HG03103 (cell line): ENCODE measurements at regions not wholly inside any gene's neighbourhood (a gene's known extent, or its start where the extent isn't known, plus 50 kb on each side); places are given as distances from the start of the nearest gene placed in this dataset.
"Not testable (repeated sequence)": the region's sequence is repeated elsewhere in the genome, so short reads cannot be mapped to it uniquely, and the experiment has no call there.

ENCODE experiments used
- ATAC-seq: cut with Tn5 transposase; IDR thresholded peaks from one replicate; pipeline ENCODE4 v1.9.1; 2021; ENCODE audit warnings: low read depth; ENCODE audit not compliant: unreplicated experiment

- ATAC-seq, result no peak
Observed at GRCh38 chr21:35512346-35512745, 463.2 kb upstream of the RUNX1 start.

GRCh38 chr21:35511696-35512162 is 462.6 kb upstream of the RUNX1 start:
- ATAC-seq, result no peak

- ATAC-seq, result no peak
Observed at GRCh38 chr21:35510957-35511695, 462.0 kb upstream of the RUNX1 start.

- ATAC-seq, result no peak
Observed at GRCh38 chr21:35510294-35510693, 461.2 kb upstream of the RUNX1 start.

GRCh38 chr21:35509001-35509704 is 460.1 kb upstream of the RUNX1 start:
- ATAC-seq, result no peak

- ATAC-seq, result no peak
Observed at GRCh38 chr21:35508139-35508888, 459.2 kb upstream of the RUNX1 start.

- ATAC-seq, result no peak
Observed at GRCh38 chr21:35507181-35507759, 458.2 kb upstream of the RUNX1 start.

GRCh38 chr21:35506771-35507170 is 457.7 kb upstream of the RUNX1 start:
- no peak for ATAC-seq

- ATAC-seq, result no peak
Observed at GRCh38 chr21:35506352-35506751, 457.2 kb upstream of the RUNX1 start.

GRCh38 chr21:35504951-35505466 is 455.9 kb upstream of the RUNX1 start:
- ATAC-seq, result no peak

- no peak for ATAC-seq
Observed at GRCh38 chr21:35504277-35504676, 455.2 kb upstream of the RUNX1 start.

- ATAC-seq, result no peak
Observed at GRCh38 chr21:35503671-35504070, 454.6 kb upstream of the RUNX1 start.

- ATAC-seq, result no peak
Observed at GRCh38 chr21:35502821-35503220, 453.7 kb upstream of the RUNX1 start.

GRCh38 chr21:35497522-35497921 is 448.4 kb upstream of the RUNX1 start:
- ATAC-seq, result not testable (repeated sequence)

GRCh38 chr21:35491920-35492678 is 443.0 kb upstream of the RUNX1 start:
- ATAC-seq, result no peak

- no peak for ATAC-seq
Observed at GRCh38 chr21:35491114-35491513, 442.0 kb upstream of the RUNX1 start.

- no peak for ATAC-seq
Observed at GRCh38 chr21:35489389-35489980, 440.4 kb upstream of the RUNX1 start.

GRCh38 chr21:35488946-35489345 is 439.8 kb upstream of the RUNX1 start:
- ATAC-seq, result no peak

GRCh38 chr21:35485364-35485763 is 436.3 kb upstream of the RUNX1 start:
- no peak for ATAC-seq

GRCh38 chr21:35484851-35485250 is 435.7 kb upstream of the RUNX1 start:
- no peak for ATAC-seq
